Prostate gland (tissue), 2 donors: ENCODE measurements at regions not wholly inside any gene's neighbourhood (a gene's known extent, or its start where the extent isn't known, plus 50 kb on each side); places are given as distances from the start of the nearest gene placed in this dataset.

Experiments
- DNase-seq: peaks from one replicate; pipeline ENCODE4 v3.0.0-alpha.2; 2019; ENCODE audit warnings: low spot score
- H3K27ac ChIP-seq, 2 donors: fragments of 200-600 bp; sonication (generic); 2 replicates each; pipeline ENCODE4 v1.5.1; 2017 to 2019
- H3K27me3 ChIP-seq: fragments of 200-600 bp; sonication (generic); replicated peaks from 2 replicates; pipeline ENCODE4 v1.5.1; 2019; ENCODE audit not compliant: insufficient read depth
- H3K36me3 ChIP-seq, 2 donors: fragments of 200-600 bp; sonication (generic); 1 replicate in 1 of 2; 2 replicates in 1 of 2; pipeline versions ENCODE4 v1.5.1 to v1.8.1; 2017 to 2019
- H3K4me1 ChIP-seq: fragments of 200-600 bp; sonication (generic); replicated peaks from 2 replicates; pipeline ENCODE4 v1.5.1; 2019
- H3K4me3 ChIP-seq, 2 donors: fragments of 200-600 bp; sonication (generic); 2 replicates each; pipeline ENCODE4 v1.5.1; 2017 to 2019
- H3K9me3 ChIP-seq: fragments of 200-600 bp; sonication (generic); 2 replicates; pipeline ENCODE4 v1.5.1; 2017
- POLR2A ChIP-seq: fragments of 450-650 bp; IDR thresholded peaks from one replicate; pipeline ENCODE4 v1.6.1; 2016; ENCODE audit warnings: antibody characterized with exemption, mild to moderate bottlenecking
- POLR2AphosphoS5 ChIP-seq: sonication (generic); formaldehyde crosslinking; IDR thresholded peaks from one replicate; pipeline ENCODE4 v1.6.1; 2017; ENCODE audit warnings: antibody characterized with exemption
- WGBS: methylation state at CpG from one replicate; pipeline ENCODE4 v1.1.5; 2018; 5-methylcytosine and 5-hydroxymethylcytosine counted together
- intact Hi-C: fragments of 100-400 bp; cut with DNase I; formaldehyde crosslinking; loops from one replicate; pipeline ENCODE4 v1.14.2; 2022
- TF ChIP-seq, protein P1 (sequence below), 4 experiments: fragments of 200-600 bp in 2 of 4; fragments of 450-650 bp in 2 of 4; sonication (generic) in 2 of 4; IDR thresholded peaks; 1 replicate in 3 of 4; 2 replicates in 1 of 4; pipeline ENCODE4 v1.5.1; 2016 to 2019; ENCODE audit warnings: antibody characterized with exemption in 4 of 4, mild to moderate bottlenecking in 2 of 4, moderate library complexity in 2 of 4

DNA sequence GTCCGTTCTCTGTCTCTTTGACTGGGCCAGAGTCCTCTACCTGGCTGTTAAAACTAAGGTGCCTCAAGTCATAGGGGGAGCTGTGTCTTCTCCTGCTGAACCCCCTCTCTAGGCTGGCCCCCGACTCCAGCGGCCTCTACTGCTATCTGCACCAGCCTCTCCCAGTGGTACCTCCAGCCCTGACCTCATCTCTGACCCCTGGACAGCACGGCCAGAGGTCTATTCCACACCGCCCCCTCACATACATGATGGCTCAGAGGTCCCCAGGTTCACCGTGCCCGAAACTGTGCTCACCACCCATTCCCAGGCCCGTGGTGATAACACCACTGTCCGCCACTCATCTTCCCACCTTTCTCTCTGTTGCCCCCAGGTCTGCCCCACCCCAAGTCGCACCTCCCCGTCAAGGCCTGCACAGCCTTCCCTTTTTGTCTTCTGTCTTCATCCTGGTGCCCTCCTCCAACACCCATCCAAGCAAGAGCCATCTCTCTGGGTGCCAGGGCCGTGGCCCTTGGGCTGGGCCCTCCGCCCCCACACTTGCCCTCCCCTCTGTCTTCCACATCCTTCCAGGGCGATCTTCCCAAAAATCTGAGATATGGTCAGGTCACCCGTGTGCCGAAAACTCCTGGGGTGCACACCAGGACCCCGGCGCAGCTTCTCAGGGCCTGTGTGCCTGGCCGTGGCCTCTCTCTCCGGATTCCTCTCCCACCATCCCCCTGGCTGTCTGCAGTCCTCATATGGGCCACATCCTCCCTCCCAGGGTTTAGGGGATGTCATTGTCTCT is 134.4 kb upstream of the ID2 start:
- intact Hi-C loops: no loop called here
- H3K9me3 ChIP-seq: no peaks in the 10 kb centered on the region
- no peak overlapping the region for H3K27ac ChIP-seq
- H3K36me3 ChIP-seq: no peaks in the 10 kb centered on the region
- H3K4me3 ChIP-seq: no peak overlapping the region
- no peaks in the 10 kb centered on the region for H3K27me3 ChIP-seq
- no peak for DNase-seq
- H3K4me1 ChIP-seq: no peaks in the 10 kb centered on the region
- WGBS: 99% methylated on average over 20 of the region's 20 CpGs
- TF ChIP-seq POLR2AphosphoS5 (no peak), POLR2A (no peak)
- TF ChIP-seq, protein P1, sequence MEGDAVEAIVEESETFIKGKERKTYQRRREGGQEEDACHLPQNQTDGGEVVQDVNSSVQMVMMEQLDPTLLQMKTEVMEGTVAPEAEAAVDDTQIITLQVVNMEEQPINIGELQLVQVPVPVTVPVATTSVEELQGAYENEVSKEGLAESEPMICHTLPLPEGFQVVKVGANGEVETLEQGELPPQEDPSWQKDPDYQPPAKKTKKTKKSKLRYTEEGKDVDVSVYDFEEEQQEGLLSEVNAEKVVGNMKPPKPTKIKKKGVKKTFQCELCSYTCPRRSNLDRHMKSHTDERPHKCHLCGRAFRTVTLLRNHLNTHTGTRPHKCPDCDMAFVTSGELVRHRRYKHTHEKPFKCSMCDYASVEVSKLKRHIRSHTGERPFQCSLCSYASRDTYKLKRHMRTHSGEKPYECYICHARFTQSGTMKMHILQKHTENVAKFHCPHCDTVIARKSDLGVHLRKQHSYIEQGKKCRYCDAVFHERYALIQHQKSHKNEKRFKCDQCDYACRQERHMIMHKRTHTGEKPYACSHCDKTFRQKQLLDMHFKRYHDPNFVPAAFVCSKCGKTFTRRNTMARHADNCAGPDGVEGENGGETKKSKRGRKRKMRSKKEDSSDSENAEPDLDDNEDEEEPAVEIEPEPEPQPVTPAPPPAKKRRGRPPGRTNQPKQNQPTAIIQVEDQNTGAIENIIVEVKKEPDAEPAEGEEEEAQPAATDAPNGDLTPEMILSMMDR (IDR thresholded peaks at IDR 0.05): no peak

DNA sequence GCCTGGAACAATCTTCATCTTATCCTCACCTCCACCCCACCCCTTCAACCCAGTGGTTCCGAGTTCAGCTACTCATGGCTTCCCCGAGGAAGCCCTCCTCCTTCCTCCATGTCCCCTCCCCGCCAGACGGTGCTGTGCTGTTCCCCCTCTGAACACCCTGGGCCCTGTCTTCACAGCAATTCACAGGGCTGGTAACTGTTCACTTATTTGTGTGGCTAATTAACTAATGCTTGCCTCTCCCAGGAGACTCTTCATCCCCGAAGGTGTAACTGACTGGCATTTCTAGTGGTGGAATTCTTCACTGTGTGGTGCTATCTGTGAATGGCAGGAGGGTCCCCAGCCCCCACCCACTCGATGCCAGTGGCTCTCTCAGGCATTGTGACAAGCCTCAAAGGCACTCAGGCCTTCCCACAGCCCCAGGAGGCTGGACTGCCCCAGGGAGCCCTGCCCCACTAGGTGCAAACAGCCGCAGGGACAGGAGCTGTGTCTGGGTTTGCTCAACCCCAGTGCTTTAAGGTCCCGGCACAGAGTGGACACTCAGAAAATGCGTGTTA is 133.7 kb upstream of the ID2 start:
- 91% methylated on average over 9 of the region's 9 CpGs for WGBS
- H3K4me1 ChIP-seq: no peaks in the 10 kb centered on the region
- intact Hi-C loops: no loop called here
- no peaks in the 10 kb centered on the region for H3K27me3 ChIP-seq
- H3K27ac ChIP-seq: no peak overlapping the region
- H3K36me3 ChIP-seq: no peaks in the 10 kb centered on the region
- TF ChIP-seq, protein P1 (IDR thresholded peaks at IDR 0.05): no peak
- TF ChIP-seq POLR2AphosphoS5 (no peak), POLR2A (no peak)
- H3K4me3 ChIP-seq: no peak overlapping the region
- no peak for DNase-seq
- no peaks in the 10 kb centered on the region for H3K9me3 ChIP-seq

DNA sequence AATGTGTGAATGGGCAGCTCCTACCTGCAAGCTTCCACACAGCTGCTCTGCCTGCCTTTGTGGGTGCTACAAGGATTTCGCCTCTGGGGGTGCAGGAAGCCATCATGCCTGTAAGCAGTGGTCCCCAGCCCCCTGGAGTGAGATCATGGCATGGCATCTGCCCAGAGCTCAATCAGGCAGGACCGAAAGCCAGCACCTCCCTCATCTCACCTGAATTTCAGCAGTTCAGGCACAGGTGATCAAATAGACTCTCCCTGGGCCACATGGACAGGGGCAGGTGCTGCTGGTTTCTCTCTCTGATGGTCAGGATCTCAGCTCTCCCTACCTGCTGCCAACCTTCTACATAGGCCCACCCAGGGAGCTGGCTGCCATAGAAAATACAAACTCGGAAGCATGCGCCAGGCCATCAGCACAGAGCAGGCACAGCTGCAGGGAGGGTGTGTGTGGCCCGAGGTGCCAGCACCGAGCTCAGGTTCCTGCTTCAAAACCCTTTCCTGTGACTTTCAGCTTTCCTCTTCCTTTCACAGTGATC is 133.2 kb upstream of the ID2 start:
- TF ChIP-seq, protein P1 (IDR thresholded peaks at IDR 0.05): no peak
- TF ChIP-seq POLR2AphosphoS5 (no peak), POLR2A (no peak)
- intact Hi-C loops: no loop called here
- DNase-seq: no peak
- 93% methylated on average over 6 of the region's 6 CpGs for WGBS
- Histone ChIP-seq H3K27ac (no peak overlapping the region), H3K9me3 (no peaks in the 10 kb centered on the region), H3K4me1 (no peaks in the 10 kb centered on the region), H3K27me3 (no peaks in the 10 kb centered on the region), H3K4me3 (no peak overlapping the region), H3K36me3 (no peaks in the 10 kb centered on the region)

DNA sequence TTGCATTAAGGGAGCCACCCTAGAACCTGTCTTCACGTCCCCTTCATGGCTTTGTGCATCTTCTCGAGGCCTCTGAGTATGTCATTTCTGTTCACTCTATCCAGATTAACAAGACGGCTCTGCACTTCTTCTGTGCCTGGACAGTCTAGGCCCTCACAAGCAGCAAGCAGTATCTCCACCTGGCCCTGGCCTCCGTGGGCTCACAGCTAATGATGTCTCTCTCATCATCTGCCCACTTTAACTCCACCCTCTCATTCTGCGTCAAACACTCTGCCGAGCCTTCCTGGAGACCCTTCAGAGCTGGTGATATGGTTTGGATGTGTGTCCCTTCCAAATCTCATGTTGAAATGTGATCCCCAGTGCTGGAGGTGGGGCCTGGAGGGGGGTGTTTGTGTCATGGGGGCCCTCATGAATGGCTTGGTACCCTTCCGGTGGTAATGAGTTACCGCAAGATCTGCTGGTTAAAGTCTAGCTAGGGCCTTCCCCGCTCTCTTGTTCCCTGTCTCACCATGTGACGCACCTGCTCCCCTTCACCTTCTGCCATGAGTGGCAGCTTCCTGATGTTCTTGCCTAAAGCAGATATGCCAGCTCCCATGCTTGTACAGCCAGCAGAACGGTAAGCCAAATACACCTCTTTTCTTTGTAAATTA is 132.5 kb upstream of the ID2 start:
- WGBS: 92% methylated on average over 11 of the region's 11 CpGs
- no peak for DNase-seq
- H3K4me1 ChIP-seq: no peaks in the 10 kb centered on the region
- TF ChIP-seq POLR2A: no peak
- TF ChIP-seq POLR2AphosphoS5: no peak
- TF ChIP-seq, protein P1 (IDR thresholded peaks at IDR 0.05): no peak
- no peak overlapping the region for H3K27ac ChIP-seq
- no peak overlapping the region for H3K4me3 ChIP-seq
- no peaks in the 10 kb centered on the region for H3K9me3 ChIP-seq
- H3K27me3 ChIP-seq: no peaks in the 10 kb centered on the region
- H3K36me3 ChIP-seq: no peaks in the 10 kb centered on the region
- intact Hi-C loops: no loop called here
